ENCODE measurements at regions not wholly inside any gene's neighbourhood (a gene's known extent, or its start where the extent isn't known, plus 50 kb on each side); places are given as distances from the start of the nearest gene placed in this dataset.

DNA sequence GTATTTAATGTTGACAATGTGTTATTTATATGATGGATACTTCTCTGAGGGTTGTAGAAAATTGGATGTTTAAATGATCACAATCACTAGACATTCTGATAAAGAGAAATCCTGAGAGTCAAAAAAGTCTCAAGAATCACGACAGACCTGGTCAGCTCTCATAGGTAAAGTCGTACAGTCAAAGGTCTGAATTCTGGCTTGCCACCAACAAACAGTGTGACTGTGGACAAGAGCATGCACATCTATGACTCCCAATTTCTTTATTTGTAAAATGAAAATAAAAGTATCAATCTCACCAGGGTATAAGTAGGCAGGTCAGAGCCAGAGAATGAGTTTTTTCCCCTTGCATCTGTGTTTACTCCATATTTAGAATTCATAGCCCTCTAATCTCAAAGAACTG lies 556.7 kb downstream of the FAM181B start:
- peaks cover 0 to 7% of the 10 kb centered on the region in 2 experiments; a peak in 2 of 4 replicates for H3K4me1 Mint-ChIP-seq
- H3K27ac ChIP-seq (ENCODE audit: insufficient read length, low read depth, low read length) = no peak overlapping the region
- no peak overlapping the region for H3K4me3 Mint-ChIP-seq
- DNase-seq = no peak
- H3K27ac Mint-ChIP-seq = no peak overlapping the region
- no peaks in the 10 kb centered on the region; the same call in 1 of the 2 replicates for H3K4me1 ChIP-seq (ENCODE audit: insufficient read depth, low read length)
- peaks cover 2 to 11% (median 2%) of the 10 kb centered on the region in 3 experiments; a peak in 4 of 7 replicates for H3K36me3 Mint-ChIP-seq (ENCODE audit: insufficient read depth in 1 of 3, low read depth in 3 of 3)
- no peak overlapping the region for H4K8ac ChIP-seq (replicated peaks; ENCODE audit: insufficient read length, low read depth, low read length)
- no peaks in the 10 kb centered on the region for H4K20me1 ChIP-seq (ENCODE audit: control insufficient read depth, insufficient read depth, insufficient read length)
- no peak overlapping the region for H4K91ac ChIP-seq (ENCODE audit: insufficient read length, low read depth, low read length)
- H2BK20ac ChIP-seq (ENCODE audit: low read depth, low read length, poor library complexity, severe bottlenecking) = no peak overlapping the region
- no CpG with 5 or more reads among the region's 2 CpGs for WGBS (ENCODE audit: extremely low coverage, insufficient read length, low lambda C conversion rate)
- H3K27me3 Mint-ChIP-seq (ENCODE audit: low read depth) = no peaks in the 10 kb centered on the region
- H2BK12ac ChIP-seq (ENCODE audit: insufficient read length, low read depth, low read length) = no peak overlapping the region
- no peak overlapping the region for H3K56ac ChIP-seq (ENCODE audit: insufficient read length, low read depth, low read length)
- TF ChIP-seq, protein P1, sequence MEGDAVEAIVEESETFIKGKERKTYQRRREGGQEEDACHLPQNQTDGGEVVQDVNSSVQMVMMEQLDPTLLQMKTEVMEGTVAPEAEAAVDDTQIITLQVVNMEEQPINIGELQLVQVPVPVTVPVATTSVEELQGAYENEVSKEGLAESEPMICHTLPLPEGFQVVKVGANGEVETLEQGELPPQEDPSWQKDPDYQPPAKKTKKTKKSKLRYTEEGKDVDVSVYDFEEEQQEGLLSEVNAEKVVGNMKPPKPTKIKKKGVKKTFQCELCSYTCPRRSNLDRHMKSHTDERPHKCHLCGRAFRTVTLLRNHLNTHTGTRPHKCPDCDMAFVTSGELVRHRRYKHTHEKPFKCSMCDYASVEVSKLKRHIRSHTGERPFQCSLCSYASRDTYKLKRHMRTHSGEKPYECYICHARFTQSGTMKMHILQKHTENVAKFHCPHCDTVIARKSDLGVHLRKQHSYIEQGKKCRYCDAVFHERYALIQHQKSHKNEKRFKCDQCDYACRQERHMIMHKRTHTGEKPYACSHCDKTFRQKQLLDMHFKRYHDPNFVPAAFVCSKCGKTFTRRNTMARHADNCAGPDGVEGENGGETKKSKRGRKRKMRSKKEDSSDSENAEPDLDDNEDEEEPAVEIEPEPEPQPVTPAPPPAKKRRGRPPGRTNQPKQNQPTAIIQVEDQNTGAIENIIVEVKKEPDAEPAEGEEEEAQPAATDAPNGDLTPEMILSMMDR (conservative IDR thresholded peaks at IDR 0.05) = no peak
- no peaks in the 10 kb centered on the region for H3K9me3 ChIP-seq (ENCODE audit: control insufficient read depth, low read depth, low read length)
- no peaks in the 10 kb centered on the region for H3K79me2 ChIP-seq (ENCODE audit: insufficient read depth, low read length)
- H3K14ac ChIP-seq (ENCODE audit: insufficient read depth, low read length) = no peak overlapping the region
- no peaks in the 10 kb centered on the region for H3K79me1 ChIP-seq (ENCODE audit: insufficient read depth, low read depth, low read length, poor library complexity, severe bottlenecking)
- H3K4ac ChIP-seq (ENCODE audit: low read depth, low read length) = no peak overlapping the region
- H2BK15ac ChIP-seq (ENCODE audit: low read depth, low read length) = no peak overlapping the region
- no peak overlapping the region for H2BK5ac ChIP-seq (ENCODE audit: insufficient read length, low read length)
- H2BK120ac ChIP-seq (ENCODE audit: low read depth, low read length, poor library complexity, severe bottlenecking) = no peak overlapping the region
- H2AK5ac ChIP-seq (ENCODE audit: insufficient read length, low read length) = no peak overlapping the region
- no peak overlapping the region for H4K5ac ChIP-seq (ENCODE audit: insufficient read length, low read depth, low read length)
- no peak overlapping the region for H3K18ac ChIP-seq (ENCODE audit: insufficient read length, low read depth, low read length)
- no peak overlapping the region for H3T11ph ChIP-seq (ENCODE audit: low read length)
- H3K4me2 ChIP-seq (ENCODE audit: insufficient read depth, insufficient read length, low read length) = no peak overlapping the region
- peaks cover 6 to 12% of the 10 kb centered on the region in 2 experiments; a peak in 4 of 5 replicates for H3K9me3 Mint-ChIP-seq
- no peak overlapping the region for H2AFZ ChIP-seq (ENCODE audit: low read length)
- no peaks in the 10 kb centered on the region for H3K27me3 ChIP-seq (ENCODE audit: insufficient read depth, low read length)
- H3K23ac ChIP-seq (ENCODE audit: insufficient read length, low read depth, low read length) = no peak overlapping the region
- H3K23me2 ChIP-seq (ENCODE audit: insufficient read length, low read depth, low read length, poor library complexity, severe bottlenecking) = no peaks in the 10 kb centered on the region
- no peak overlapping the region for H3K9ac ChIP-seq (ENCODE audit: extremely low read depth, insufficient read length, low read length)

All from H9 (cell line).